ENCODE measurements at regions not wholly inside any gene's neighbourhood (a gene's known extent, or its start where the extent isn't known, plus 50 kb on each side); places are given as distances from the start of the nearest gene placed in this dataset.
"Not testable (repeated sequence)": the region's sequence is repeated elsewhere in the genome, so short reads cannot be mapped to it uniquely, and the experiment has no call there.

- DNase-seq (ENCODE audit: low spot score), result no peak
Measured at GRCh38 chrX:848386-848785, 217.8 kb downstream of the SHOX start.

DNA sequence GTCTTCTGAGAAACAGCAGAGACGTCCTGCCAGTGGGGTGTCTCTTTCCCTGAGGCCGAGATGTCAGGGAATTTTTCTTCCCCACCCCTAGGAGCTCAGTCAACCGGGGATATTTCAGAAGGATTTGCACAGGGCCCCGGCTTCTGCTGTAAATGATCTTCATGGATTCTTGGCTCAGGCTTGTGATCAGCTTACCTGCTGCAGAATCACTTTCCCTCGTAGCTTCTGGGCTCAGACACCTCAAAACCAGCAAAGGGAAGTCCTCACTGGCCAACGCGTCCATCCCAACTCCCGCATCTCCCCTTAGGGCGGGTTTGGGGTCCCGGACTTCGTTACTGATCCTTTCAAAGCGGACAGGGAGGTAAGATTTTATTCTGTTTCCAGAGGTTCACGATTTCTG lies 212.7 kb downstream of the SHOX start:
- no peak for DNase-seq (ENCODE audit: low spot score)

GRCh38 chrX:840556-840955 lies 210.0 kb downstream of the SHOX start:
- DNase-seq (ENCODE audit: low spot score), result no peak

- not testable (repeated sequence) for DNase-seq (ENCODE audit: low spot score)
Measured at GRCh38 chrX:838666-839065, 208.1 kb downstream of the SHOX start.

- not testable (repeated sequence) for DNase-seq (ENCODE audit: low spot score)
Measured at GRCh38 chrX:835857-836256, 205.3 kb downstream of the SHOX start.

DNA sequence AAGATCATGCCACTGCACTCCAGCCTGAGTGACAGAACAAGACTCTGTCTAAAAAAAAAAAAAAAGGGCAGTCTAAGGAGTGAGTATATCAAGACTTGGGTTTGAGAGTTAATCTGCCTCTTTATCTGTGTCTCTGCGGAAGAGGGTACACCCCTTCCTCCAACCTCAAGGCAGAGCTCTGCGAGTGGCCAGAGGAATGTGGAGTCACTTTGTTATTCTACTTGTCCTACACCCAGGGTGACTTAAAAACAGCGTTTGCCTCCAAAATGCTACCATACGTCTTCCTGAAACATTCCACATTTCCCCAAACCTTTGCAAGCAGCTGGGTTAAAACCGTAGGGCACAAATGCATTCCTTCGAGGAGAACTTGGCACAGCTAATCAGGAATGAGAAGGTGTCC lies 199.9 kb downstream of the SHOX start:
- DNase-seq (ENCODE audit: low spot score), result no peak

DNA sequence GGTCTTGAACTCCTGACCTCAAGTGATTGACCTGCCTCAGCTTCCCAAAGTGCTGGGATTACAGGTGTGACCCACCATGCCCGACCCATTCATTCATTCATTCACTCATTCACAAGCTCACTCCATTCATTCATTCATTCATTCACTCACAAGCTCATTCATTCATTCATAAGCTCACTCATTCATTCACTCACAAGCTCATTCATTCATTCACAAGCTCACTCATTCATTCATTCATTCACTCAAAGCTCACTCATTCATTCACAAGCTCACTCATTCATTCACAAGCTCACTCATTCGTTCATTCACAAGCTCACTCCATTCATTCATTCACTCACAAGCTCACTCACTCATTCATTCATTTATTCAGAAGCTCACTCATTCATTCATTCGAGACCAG lies 198.6 kb downstream of the SHOX start:
- no peak for DNase-seq (ENCODE audit: low spot score)

DNA sequence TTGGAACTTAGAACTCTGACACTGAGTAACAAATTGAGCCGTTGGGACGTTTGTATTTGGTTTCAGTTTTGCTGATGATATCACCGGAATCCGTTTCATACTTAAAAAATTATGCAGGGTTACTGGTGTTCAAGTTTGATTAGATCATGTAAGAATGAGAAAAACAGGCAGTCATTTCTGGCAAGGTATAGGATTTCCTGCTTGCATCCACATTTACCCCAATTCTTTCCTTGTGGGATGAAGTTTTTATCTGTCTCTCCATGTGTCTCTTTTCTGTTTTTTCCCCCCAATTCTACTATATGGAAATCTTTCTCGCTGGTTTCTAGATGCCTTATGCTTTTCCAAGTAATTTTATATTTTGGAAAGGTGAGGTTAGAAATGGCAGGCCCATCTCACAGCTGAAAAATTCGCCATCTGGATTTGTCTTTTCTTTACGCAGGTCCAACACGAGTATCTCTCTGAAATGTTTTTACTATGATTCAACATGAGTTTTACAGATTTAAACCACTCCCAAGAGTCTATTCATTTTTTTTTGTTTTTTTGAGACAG lies 197.9 kb downstream of the SHOX start:
- DNase-seq (ENCODE audit: low spot score), result peak; percentile 80

- no peak for DNase-seq (ENCODE audit: low spot score)
Measured at GRCh38 chrX:826448-826847, 195.9 kb downstream of the SHOX start.

DNA sequence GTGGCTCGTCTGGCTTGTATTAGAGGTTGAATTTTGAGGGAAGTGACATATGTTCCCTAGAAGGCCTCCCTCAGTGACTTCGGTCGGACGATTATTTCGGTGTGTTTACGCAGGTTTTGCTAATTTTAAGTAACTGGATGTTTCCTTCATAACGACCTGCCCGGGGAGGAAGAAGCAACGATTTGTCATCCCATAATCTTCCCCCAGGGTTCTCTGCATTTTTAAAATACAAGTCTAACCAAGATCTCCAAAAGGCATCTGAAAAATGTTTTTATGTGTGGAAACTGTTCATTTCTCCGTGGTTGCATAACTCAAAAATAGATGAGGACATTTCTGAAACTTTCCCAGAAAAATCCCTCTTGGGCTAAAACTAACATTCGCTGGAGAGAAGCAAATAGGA lies 195.4 kb downstream of the SHOX start:
- DNase-seq (ENCODE audit: low spot score), result no peak

- DNase-seq (ENCODE audit: low spot score), result not testable (repeated sequence)
Measured at GRCh38 chrX:823073-823472, 192.5 kb downstream of the SHOX start.

GRCh38 chrX:821327-822107 lies 190.9 kb downstream of the SHOX start:
- no peak for DNase-seq (ENCODE audit: low spot score)

DNA sequence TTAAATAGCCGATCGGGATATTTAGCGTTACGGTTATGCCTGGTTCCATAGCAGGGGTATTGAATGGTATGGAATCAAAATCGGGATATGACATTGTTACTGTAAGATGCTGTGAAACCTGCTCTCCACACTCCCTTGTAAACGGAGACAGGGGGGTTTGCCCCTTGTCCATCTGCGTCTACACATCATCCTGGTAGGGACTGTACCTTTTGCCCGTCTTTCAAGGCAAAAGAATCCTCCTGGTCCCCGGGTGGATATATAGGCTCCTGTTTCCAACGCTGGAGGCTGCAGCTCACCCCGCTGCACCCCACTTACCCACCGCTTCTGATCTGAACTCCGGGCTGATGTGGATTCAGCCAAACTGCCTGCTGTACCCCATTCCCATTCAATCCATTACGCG lies 189.1 kb downstream of the SHOX start:
- DNase-seq (ENCODE audit: low spot score), result no peak

- no peak for DNase-seq (ENCODE audit: low spot score)
Measured at GRCh38 chrX:817759-818300, 187.2 kb downstream of the SHOX start.

DNA sequence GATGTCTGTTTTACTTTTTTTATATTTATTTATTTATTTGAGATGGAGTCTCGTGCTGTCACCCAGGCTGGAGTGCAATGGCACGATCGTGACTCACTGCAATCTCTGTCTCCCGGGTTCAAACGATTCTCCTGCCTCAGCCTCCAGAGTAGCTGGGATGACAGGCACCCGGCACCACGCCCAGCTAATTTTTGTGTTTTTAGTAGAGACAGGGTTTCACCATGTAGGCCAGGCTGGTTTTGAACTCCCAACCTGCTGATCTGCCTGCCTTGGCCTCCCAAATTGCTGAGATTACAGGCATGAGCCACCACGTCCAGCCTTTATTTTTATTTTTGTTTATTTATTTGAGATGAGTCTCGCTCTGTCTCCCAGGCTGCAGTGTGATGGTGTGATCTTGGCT lies 186.6 kb downstream of the SHOX start:
- DNase-seq (ENCODE audit: low spot score), result not testable (repeated sequence)

- DNase-seq (ENCODE audit: low spot score), result no peak
Measured at GRCh38 chrX:816411-816810, 185.8 kb downstream of the SHOX start.

- DNase-seq (ENCODE audit: low spot score), result no peak
Measured at GRCh38 chrX:810186-810585, 179.6 kb downstream of the SHOX start.

DNA sequence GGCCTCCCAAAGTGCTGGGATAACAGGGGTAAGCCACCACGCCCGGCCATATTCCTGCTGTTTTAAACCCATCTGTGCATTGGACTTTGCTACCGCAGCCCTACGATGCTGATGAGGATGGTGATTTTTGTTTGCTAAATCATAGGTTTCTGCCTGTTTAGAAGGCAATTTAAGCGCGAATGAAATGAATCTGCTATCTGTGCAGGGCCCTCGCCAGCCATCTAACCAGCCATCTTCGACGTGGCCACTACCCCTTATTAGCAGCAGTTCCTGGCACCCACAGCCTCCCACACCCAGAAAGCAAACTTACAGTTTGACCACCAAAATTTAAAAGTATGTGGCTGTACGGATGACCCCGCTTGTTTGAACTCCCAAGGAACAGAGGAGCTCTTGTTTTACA lies 178.5 kb downstream of the SHOX start:
- DNase-seq (ENCODE audit: low spot score), result no peak

GRCh38 chrX:806586-806985 lies 176.0 kb downstream of the SHOX start:
- DNase-seq (ENCODE audit: low spot score), result no peak

- no peak for DNase-seq (ENCODE audit: low spot score)
Measured at GRCh38 chrX:805988-806387, 175.4 kb downstream of the SHOX start.

DNA sequence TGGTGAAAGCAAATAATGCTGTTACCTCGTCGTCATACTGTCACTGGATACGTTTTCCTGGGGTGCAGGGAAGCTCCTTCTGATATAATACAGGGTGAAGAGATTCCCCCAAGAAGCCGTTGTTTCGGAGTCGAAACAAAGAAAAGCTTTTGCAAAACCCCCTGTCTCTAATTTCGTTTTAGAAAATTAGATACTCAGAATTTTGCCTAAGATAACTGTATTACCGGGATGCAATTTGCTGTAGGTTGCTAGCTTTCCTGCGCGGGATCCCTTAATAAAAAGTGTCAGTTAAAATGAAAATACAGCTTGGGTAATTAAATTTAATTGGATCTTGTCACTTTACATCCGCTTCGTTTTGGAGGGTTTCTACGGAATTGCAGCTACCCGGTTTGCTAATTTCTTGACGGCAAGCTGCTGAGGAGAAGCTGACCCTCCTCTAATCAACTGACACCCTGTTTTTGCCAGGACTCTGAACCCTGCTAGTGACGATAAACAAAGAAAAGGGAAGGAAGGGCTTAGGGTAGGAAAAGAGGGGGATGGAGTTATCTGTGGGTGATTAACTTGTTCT lies 174.6 kb downstream of the SHOX start:
- DNase-seq (ENCODE audit: low spot score), result no peak

DNA sequence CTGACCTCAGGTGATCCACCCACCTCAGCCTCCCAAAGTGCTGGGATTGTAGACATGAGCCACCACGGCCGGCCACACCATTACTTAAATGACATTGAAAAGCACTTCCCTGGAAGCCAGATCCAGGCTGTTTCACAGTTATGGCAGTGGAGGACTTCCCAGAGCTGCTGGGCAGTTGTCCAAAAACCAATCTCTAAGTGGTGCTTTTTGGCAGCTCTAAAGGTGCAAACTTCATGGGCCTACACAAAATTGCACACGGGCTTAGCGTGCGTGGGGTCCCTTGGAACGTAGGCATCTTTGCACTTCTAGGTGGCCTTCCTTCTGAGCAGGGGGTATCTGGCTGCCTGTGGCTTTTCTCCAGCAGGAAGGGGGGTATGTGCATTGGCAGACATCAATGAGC lies 172.3 kb downstream of the SHOX start:
- no peak for DNase-seq (ENCODE audit: low spot score)

- DNase-seq (ENCODE audit: low spot score), result no peak
Measured at GRCh38 chrX:799808-800207, 169.2 kb downstream of the SHOX start.

Measured in RKO (cell line).